SK-N-SH treated with all-trans-retinoic acid at 6 μM for 48 hours (cell line): ENCODE measurements at regions not wholly inside any gene's neighbourhood (a gene's known extent, or its start where the extent isn't known, plus 50 kb on each side); places are given as distances from the start of the nearest gene placed in this dataset.

ENCODE experiments used
- ARNTL ChIP-seq: fragments of 450-650 bp; formaldehyde crosslinking; IDR thresholded peaks from 2 replicates; pipeline ENCODE4 v1.5.0; 2020; ENCODE audit warnings: low read depth, mild to moderate bottlenecking, moderate library complexity, borderline replicate concordance
- BACH2 ChIP-seq: fragments of 250-450 bp; sonication (Bioruptor Pico); IDR thresholded peaks from 2 replicates; pipeline ENCODE4 v1.9.0; 2021; ENCODE audit warnings: mild to moderate bottlenecking, borderline replicate concordance
- CSDC2 ChIP-seq: fragments of 250-450 bp; sonication (Bioruptor Pico); IDR thresholded peaks from 2 replicates; pipeline ENCODE4 v1.5.0; 2020; ENCODE audit warnings: mild to moderate bottlenecking, moderate library complexity
- OSR1 ChIP-seq: fragments of 250-450 bp; sonication (Bioruptor Pico); IDR thresholded peaks from 2 replicates; pipeline ENCODE4 v1.8.0; 2022; ENCODE audit warnings: moderate library complexity, mild to moderate bottlenecking, inconsistent platforms
- PPARA ChIP-seq: fragments of 250-450 bp; sonication (Bioruptor Pico); IDR thresholded peaks from 2 replicates; pipeline ENCODE4 v1.5.0; 2020; ENCODE audit warnings: mild to moderate bottlenecking, borderline replicate concordance
- RARB ChIP-seq: fragments of 250-450 bp; sonication (Bioruptor Pico); IDR thresholded peaks from 2 replicates; pipeline ENCODE4 v1.8.0; 2021; ENCODE audit warnings: mild to moderate bottlenecking, moderate library complexity
- TCF4 ChIP-seq: fragments of 250-450 bp; sonication (Bioruptor Pico); IDR thresholded peaks from 2 replicates; pipeline ENCODE4 v1.8.0; 2021; ENCODE audit warnings: mild to moderate bottlenecking, moderate library complexity, borderline replicate concordance
- ZFP3 ChIP-seq: fragments of 250-450 bp; sonication (Bioruptor Pico); IDR thresholded peaks from 2 replicates; pipeline ENCODE4 v1.5.0; 2020; ENCODE audit warnings: mild to moderate bottlenecking, moderate library complexity
- ZFP30 ChIP-seq: fragments of 450-650 bp; formaldehyde crosslinking; IDR thresholded peaks from 2 replicates; pipeline ENCODE4 v1.5.0; 2022; ENCODE audit warnings: mild to moderate bottlenecking, moderate library complexity
- ZNF70 ChIP-seq: fragments of 450-650 bp; formaldehyde crosslinking; IDR thresholded peaks from 2 replicates; pipeline ENCODE4 v1.5.0; 2020; ENCODE audit warnings: mild to moderate bottlenecking, moderate library complexity
- TF ChIP-seq, protein P1 (sequence below): fragments of 250-450 bp; sonication (Bioruptor Pico); IDR thresholded peaks from 2 replicates; pipeline ENCODE4 v1.5.1; 2021; ENCODE audit warnings: mild to moderate bottlenecking, moderate library complexity
- TF ChIP-seq, protein P2 (sequence below): fragments of 250-450 bp; sonication (Bioruptor Pico); IDR thresholded peaks from 2 replicates; pipeline ENCODE4 v1.5.0; 2020; ENCODE audit warnings: mild to moderate bottlenecking, moderate library complexity
- TF ChIP-seq, protein P3 (sequence below): fragments of 250-450 bp; sonication (Bioruptor Pico); IDR thresholded peaks from 2 replicates; pipeline ENCODE4 v1.8.0; 2020; ENCODE audit warnings: mild to moderate bottlenecking, moderate library complexity, borderline replicate concordance

DNA sequence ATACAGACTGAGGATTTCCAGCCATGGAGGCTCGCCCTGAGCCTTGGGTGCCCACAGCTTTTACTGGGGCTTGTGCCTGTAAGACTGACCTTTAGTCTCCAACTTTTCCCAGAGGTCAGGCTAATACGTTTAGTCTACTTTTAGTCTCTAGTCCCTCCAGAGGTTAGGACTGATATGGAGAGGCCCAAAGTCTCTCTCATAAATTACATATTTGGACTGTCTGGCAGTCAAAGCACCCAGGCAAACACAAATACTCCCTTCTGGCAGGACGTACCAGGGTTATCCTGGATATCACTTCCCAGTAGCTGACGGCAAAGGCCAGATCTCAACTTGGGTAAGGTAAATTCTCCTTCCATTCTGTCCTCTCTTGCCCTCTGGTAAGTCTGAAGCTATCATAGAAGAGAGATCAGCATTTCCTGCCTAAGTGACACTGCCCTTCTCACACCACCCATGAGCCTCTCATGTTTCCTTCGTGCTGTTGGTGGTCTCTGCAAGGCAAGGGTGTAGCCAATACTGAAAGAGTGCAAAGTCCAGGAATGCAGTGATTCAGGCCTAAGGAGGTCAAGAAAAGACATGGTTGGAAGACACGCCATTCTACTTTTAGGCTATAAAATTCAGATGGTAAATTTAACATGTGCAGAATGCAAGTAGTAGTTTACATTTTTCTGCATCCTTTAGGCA lies 69.3 kb upstream of the NEDD4L start:
- no peak for TF ChIP-seq RARB (CRISPR knock-in tag)
- TF ChIP-seq TCF4, result no peak
- TF ChIP-seq, protein P1, sequence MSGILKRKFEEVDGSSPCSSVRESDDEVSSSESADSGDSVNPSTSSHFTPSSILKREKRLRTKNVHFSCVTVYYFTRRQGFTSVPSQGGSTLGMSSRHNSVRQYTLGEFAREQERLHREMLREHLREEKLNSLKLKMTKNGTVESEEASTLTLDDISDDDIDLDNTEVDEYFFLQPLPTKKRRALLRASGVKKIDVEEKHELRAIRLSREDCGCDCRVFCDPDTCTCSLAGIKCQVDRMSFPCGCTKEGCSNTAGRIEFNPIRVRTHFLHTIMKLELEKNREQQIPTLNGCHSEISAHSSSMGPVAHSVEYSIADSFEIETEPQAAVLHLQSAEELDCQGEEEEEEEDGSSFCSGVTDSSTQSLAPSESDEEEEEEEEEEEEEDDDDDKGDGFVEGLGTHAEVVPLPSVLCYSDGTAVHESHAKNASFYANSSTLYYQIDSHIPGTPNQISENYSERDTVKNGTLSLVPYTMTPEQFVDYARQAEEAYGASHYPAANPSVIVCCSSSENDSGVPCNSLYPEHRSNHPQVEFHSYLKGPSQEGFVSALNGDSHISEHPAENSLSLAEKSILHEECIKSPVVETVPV, result no peak
- TF ChIP-seq ARNTL (CRISPR knock-in tag), result no peak
- TF ChIP-seq ZNF70 (CRISPR knock-in tag), result no peak
- no peak for TF ChIP-seq ZFP3
- TF ChIP-seq ZFP30 (CRISPR knock-in tag), result no peak
- TF ChIP-seq, protein P2, sequence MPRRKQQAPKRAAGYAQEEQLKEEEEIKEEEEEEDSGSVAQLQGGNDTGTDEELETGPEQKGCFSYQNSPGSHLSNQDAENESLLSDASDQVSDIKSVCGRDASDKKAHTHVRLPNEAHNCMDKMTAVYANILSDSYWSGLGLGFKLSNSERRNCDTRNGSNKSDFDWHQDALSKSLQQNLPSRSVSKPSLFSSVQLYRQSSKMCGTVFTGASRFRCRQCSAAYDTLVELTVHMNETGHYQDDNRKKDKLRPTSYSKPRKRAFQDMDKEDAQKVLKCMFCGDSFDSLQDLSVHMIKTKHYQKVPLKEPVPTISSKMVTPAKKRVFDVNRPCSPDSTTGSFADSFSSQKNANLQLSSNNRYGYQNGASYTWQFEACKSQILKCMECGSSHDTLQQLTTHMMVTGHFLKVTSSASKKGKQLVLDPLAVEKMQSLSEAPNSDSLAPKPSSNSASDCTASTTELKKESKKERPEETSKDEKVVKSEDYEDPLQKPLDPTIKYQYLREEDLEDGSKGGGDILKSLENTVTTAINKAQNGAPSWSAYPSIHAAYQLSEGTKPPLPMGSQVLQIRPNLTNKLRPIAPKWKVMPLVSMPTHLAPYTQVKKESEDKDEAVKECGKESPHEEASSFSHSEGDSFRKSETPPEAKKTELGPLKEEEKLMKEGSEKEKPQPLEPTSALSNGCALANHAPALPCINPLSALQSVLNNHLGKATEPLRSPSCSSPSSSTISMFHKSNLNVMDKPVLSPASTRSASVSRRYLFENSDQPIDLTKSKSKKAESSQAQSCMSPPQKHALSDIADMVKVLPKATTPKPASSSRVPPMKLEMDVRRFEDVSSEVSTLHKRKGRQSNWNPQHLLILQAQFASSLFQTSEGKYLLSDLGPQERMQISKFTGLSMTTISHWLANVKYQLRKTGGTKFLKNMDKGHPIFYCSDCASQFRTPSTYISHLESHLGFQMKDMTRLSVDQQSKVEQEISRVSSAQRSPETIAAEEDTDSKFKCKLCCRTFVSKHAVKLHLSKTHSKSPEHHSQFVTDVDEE (CRISPR knock-in tag), result no peak
- TF ChIP-seq, protein P3, sequence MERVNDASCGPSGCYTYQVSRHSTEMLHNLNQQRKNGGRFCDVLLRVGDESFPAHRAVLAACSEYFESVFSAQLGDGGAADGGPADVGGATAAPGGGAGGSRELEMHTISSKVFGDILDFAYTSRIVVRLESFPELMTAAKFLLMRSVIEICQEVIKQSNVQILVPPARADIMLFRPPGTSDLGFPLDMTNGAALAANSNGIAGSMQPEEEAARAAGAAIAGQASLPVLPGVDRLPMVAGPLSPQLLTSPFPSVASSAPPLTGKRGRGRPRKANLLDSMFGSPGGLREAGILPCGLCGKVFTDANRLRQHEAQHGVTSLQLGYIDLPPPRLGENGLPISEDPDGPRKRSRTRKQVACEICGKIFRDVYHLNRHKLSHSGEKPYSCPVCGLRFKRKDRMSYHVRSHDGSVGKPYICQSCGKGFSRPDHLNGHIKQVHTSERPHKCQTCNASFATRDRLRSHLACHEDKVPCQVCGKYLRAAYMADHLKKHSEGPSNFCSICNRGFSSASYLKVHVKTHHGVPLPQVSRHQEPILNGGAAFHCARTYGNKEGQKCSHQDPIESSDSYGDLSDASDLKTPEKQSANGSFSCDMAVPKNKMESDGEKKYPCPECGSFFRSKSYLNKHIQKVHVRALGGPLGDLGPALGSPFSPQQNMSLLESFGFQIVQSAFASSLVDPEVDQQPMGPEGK (CRISPR knock-in tag), result no peak
- no peak for TF ChIP-seq PPARA (CRISPR knock-in tag)
- no peak for TF ChIP-seq OSR1 (CRISPR knock-in tag)
- TF ChIP-seq BACH2 (CRISPR knock-in tag), result no peak
- no peak for TF ChIP-seq CSDC2 (CRISPR knock-in tag)
